Tibial artery (tissue), 4 donors: ENCODE measurements at regions not wholly inside any gene's neighbourhood (a gene's known extent, or its start where the extent isn't known, plus 50 kb on each side); places are given as distances from the start of the nearest gene placed in this dataset.

ENCODE experiments used
- DNase-seq, 2 donors: peaks; one replicate each; pipeline ENCODE4 v3.0.0-alpha.2; 2019
- H3K27ac ChIP-seq, 2 donors: fragments of 200-600 bp; sonication (generic) in 1 of 2; 1 replicate in 1 of 2; 2 replicates in 1 of 2; pipeline ENCODE4 v1.5.1; 2018 to 2019; ENCODE audit warnings: mild to moderate bottlenecking in 1 of 2
- H3K27me3 ChIP-seq, 2 donors: fragments of 200-600 bp; sonication (generic) in 1 of 2; one replicate each; pipeline versions ENCODE4 v1.5.1 to v1.6.0; 2016 to 2019
- H3K36me3 ChIP-seq, 3 donors: fragments of 200-600 bp; sonication (generic) in 2 of 3; one replicate each; pipeline ENCODE4 v1.5.1; 2016 to 2019; ENCODE audit warnings: mild to moderate bottlenecking in 2 of 3
- H3K4me1 ChIP-seq, 4 donors: fragments of 200-600 bp; sonication (generic) in 2 of 4; 1 replicate in 3 of 4; 2 replicates in 1 of 4; pipeline ENCODE4 v1.5.1; 2016 to 2019
- H3K4me3 ChIP-seq, 2 donors: fragments of 200-600 bp; sonication (generic) in 1 of 2; 1 replicate in 1 of 2; 2 replicates in 1 of 2; pipeline ENCODE4 v1.5.1; 2018 to 2019; ENCODE audit warnings: mild to moderate bottlenecking in 2 of 2
- H3K9me3 ChIP-seq, 3 donors: fragments of 200-600 bp; sonication (generic) in 1 of 3; one replicate each; pipeline ENCODE4 v1.5.1; 2016 to 2019
- CTCF ChIP-seq, 2 experiments: fragments of 200-600 bp in 1 of 2; fragments of 450-650 bp in 1 of 2; IDR thresholded peaks; one replicate each; pipeline ENCODE4 v1.5.1; 2017 to 2019; ENCODE audit warnings: antibody characterized with exemption in 2 of 2, mild to moderate bottlenecking in 1 of 2, moderate library complexity in 1 of 2
- intact Hi-C: fragments of 100-400 bp; cut with DNase I; formaldehyde crosslinking; loops from one replicate; pipeline ENCODE4 v1.15.0; 2023; ENCODE audit warnings: low total_unique reads

GRCh38 chr16:26877421-26877820, 189.3 kb upstream of the C16orf82 start:
- Histone ChIP-seq H3K4me1 (no peaks in the 10 kb centered on the region), H3K9me3 (peaks cover 0 to 3% (median 0%) of the 10 kb centered on the region in 3 donors), H3K36me3 (no peaks in the 10 kb centered on the region), H3K27ac (no peak overlapping the region), H3K27me3 (no peaks in the 10 kb centered on the region), H3K4me3 (no peak overlapping the region)
- DNase-seq = no peak
- TF ChIP-seq CTCF (IDR thresholded peaks at IDR 0.05) = no peak
- intact Hi-C loops = no loop called here

- H3K36me3 ChIP-seq = no peaks in the 10 kb centered on the region
- DNase-seq = no peak
- no peaks in the 10 kb centered on the region for H3K27me3 ChIP-seq
- H3K27ac ChIP-seq = no peak overlapping the region
- no peak overlapping the region for H3K4me3 ChIP-seq
- intact Hi-C loops = no loop called here
- TF ChIP-seq CTCF (IDR thresholded peaks at IDR 0.05) = no peak
- no peaks in the 10 kb centered on the region for H3K4me1 ChIP-seq
- H3K9me3 ChIP-seq = no peaks in the 10 kb centered on the region
Observed at GRCh38 chr16:26885674-26886073, 181.1 kb upstream of the C16orf82 start.

- no peaks in the 10 kb centered on the region for H3K4me1 ChIP-seq
- H3K9me3 ChIP-seq = no peaks in the 10 kb centered on the region
- intact Hi-C loops = no loop called here
- TF ChIP-seq CTCF (IDR thresholded peaks at IDR 0.05) = no peak
- H3K4me3 ChIP-seq = no peak overlapping the region
- H3K27me3 ChIP-seq = no peaks in the 10 kb centered on the region
- no peaks in the 10 kb centered on the region for H3K36me3 ChIP-seq
- no peak overlapping the region for H3K27ac ChIP-seq
- no peak for DNase-seq
Observed at GRCh38 chr16:26889740-26890139, 177.0 kb upstream of the C16orf82 start.

GRCh38 chr16:26898200-26898599, 168.5 kb upstream of the C16orf82 start:
- Histone ChIP-seq H3K36me3 (no peaks in the 10 kb centered on the region), H3K27me3 (no peaks in the 10 kb centered on the region), H3K4me3 (no peak overlapping the region), H3K4me1 (no peaks in the 10 kb centered on the region), H3K9me3 (no peaks in the 10 kb centered on the region), H3K27ac (no peak overlapping the region)
- no peak for DNase-seq
- TF ChIP-seq CTCF (IDR thresholded peaks at IDR 0.05) = no peak
- intact Hi-C loops = no loop called here

- no peak for TF ChIP-seq CTCF (IDR thresholded peaks at IDR 0.05)
- H3K9me3 ChIP-seq = no peaks in the 10 kb centered on the region
- H3K4me3 ChIP-seq = no peak overlapping the region
- intact Hi-C loops = no loop called here
- no peaks in the 10 kb centered on the region for H3K27me3 ChIP-seq
- no peak for DNase-seq
- H3K27ac ChIP-seq = no peak overlapping the region
- H3K36me3 ChIP-seq = no peaks in the 10 kb centered on the region
- H3K4me1 ChIP-seq = no peaks in the 10 kb centered on the region
Observed at GRCh38 chr16:26901196-26901861, 165.4 kb upstream of the C16orf82 start.

GRCh38 chr16:26901983-26902382, 164.7 kb upstream of the C16orf82 start:
- intact Hi-C loops = no loop called here
- no peak overlapping the region for H3K27ac ChIP-seq

More at GRCh38 chr16:26901983-26902382, 164.7 kb upstream of the C16orf82 start:
- H3K27me3 ChIP-seq = no peaks in the 10 kb centered on the region
- no peaks in the 10 kb centered on the region for H3K9me3 ChIP-seq
- TF ChIP-seq CTCF (IDR thresholded peaks at IDR 0.05) = no peak
- no peak overlapping the region for H3K4me3 ChIP-seq
- H3K36me3 ChIP-seq = no peaks in the 10 kb centered on the region
- no peaks in the 10 kb centered on the region for H3K4me1 ChIP-seq
- DNase-seq = no peak
